Tibial nerve (tissue), 4 donors: ENCODE measurements at regions not wholly inside any gene's neighbourhood (a gene's known extent, or its start where the extent isn't known, plus 50 kb on each side); places are given as distances from the start of the nearest gene placed in this dataset.

Experiments
- CTCF ChIP-seq, 5 experiments: fragments of 200-600 bp in 3 of 5; fragments of 450-650 bp in 2 of 5; sonication (generic) in 3 of 5; IDR thresholded peaks; one replicate each; pipeline ENCODE4 v1.5.1; 2016 to 2019; ENCODE audit warnings: antibody characterized with exemption in 5 of 5, mild to moderate bottlenecking in 3 of 5, moderate library complexity in 2 of 5
- EP300 ChIP-seq, 2 donors: sonication (generic); formaldehyde crosslinking; IDR thresholded peaks; one replicate each; pipeline ENCODE4 v1.6.1; 2017; ENCODE audit warnings: antibody characterized with exemption in 2 of 2, mild to moderate bottlenecking in 1 of 2
- POLR2A ChIP-seq, 2 donors: fragments of 450-650 bp; IDR thresholded peaks; one replicate each; pipeline ENCODE4 v1.6.1; 2017; ENCODE audit warnings: antibody characterized with exemption in 2 of 2, mild to moderate bottlenecking in 2 of 2, moderate library complexity in 2 of 2

- TF ChIP-seq POLR2A (IDR thresholded peaks at IDR 0.05) (no peak), CTCF (IDR thresholded peaks at IDR 0.05) (no peak), EP300 (IDR thresholded peaks at IDR 0.05) (no peak)
Observed at GRCh38 chr11:86157797-86158378, 86.7 kb upstream of the EED start.
